ENCODE measurements at regions not wholly inside any gene's neighbourhood (a gene's known extent, or its start where the extent isn't known, plus 50 kb on each side); places are given as distances from the start of the nearest gene placed in this dataset.

- no peak for DNase-seq
Observed at GRCh38 chr7:93015101-93015778, 102.5 kb downstream of the SAMD9 start.

- DNase-seq = no peak
Observed at GRCh38 chr7:93014410-93014809, 103.4 kb downstream of the SAMD9 start.

GRCh38 chr7:93013446-93014061 lies 104.2 kb downstream of the SAMD9 start:
- DNase-seq = no peak

GRCh38 chr7:93011351-93012294 lies 106.2 kb downstream of the SAMD9 start:
- no peak for DNase-seq

GRCh38 chr7:93008833-93009232 lies 108.9 kb downstream of the SAMD9 start:
- no peak for DNase-seq

GRCh38 chr7:93006480-93007095 lies 111.2 kb downstream of the SAMD9 start:
- DNase-seq = no peak

- no peak for DNase-seq
Observed at GRCh38 chr7:93004906-93005305, 112.9 kb downstream of the SAMD9 start.

GRCh38 chr7:92997719-92998118 lies 120.1 kb downstream of the SAMD9 start:
- DNase-seq = no peak

GRCh38 chr7:92997152-92997551 lies 120.6 kb downstream of the SAMD9 start:
- no peak for DNase-seq

GRCh38 chr7:92994901-92995300 lies 122.9 kb downstream of the SAMD9 start:
- no peak for DNase-seq

GRCh38 chr7:92992932-92993331 lies 124.8 kb downstream of the SAMD9 start:
- no peak for DNase-seq

- DNase-seq = no peak
Observed at GRCh38 chr7:92992483-92992882, 125.3 kb downstream of the SAMD9 start.

GRCh38 chr7:92991190-92991589 lies 126.6 kb downstream of the SAMD9 start:
- DNase-seq = no peak

GRCh38 chr7:92988941-92989545 lies 128.7 kb downstream of the SAMD9 start:
- DNase-seq = no peak

GRCh38 chr7:92988051-92988450 lies 129.7 kb downstream of the SAMD9 start:
- DNase-seq = no peak

- no peak for DNase-seq
Observed at GRCh38 chr7:92987538-92987937, 130.2 kb downstream of the SAMD9 start.

- no peak for DNase-seq
Observed at GRCh38 chr7:92987095-92987494, 130.7 kb downstream of the SAMD9 start.

- DNase-seq = no peak
Observed at GRCh38 chr7:92982928-92983327, 134.9 kb downstream of the SAMD9 start.

GRCh38 chr7:92976931-92977330 lies 140.6 kb upstream of the CDK6 start:
- no peak for DNase-seq

- no peak for DNase-seq
Observed at GRCh38 chr7:92973974-92974373, 137.6 kb upstream of the CDK6 start.

GRCh38 chr7:92973293-92973731 lies 136.9 kb upstream of the CDK6 start:
- DNase-seq = no peak

- DNase-seq = no peak
Observed at GRCh38 chr7:92972441-92972840, 136.1 kb upstream of the CDK6 start.

GRCh38 chr7:92969061-92969460 lies 132.7 kb upstream of the CDK6 start:
- DNase-seq = no peak

All from activated CD4-positive, alpha-beta T cell treated with anti-CD3 and anti-CD28 coated beads, Interleukin-2, amount 50 U/mL, for 48 hours (primary cell).